NCI-H2107 treated with DMSO at 0.1 percent for 48 hours (cell line): ENCODE measurements at regions not wholly inside any gene's neighbourhood (a gene's known extent, or its start where the extent isn't known, plus 50 kb on each side); places are given as distances from the start of the nearest gene placed in this dataset.
A peak's percentile ranks its signal among the peaks of the same experiment; 100 is the strongest.
"Not testable (repeated sequence)": the region's sequence is repeated elsewhere in the genome, so short reads cannot be mapped to it uniquely, and the experiment has no call there.

Experiments used
- DNase-seq: peaks from one replicate; lab custom pipeline; 2025; ENCODE audit not compliant: unreplicated experiment; lab: John Stamatoyannopoulos, UW

DNA sequence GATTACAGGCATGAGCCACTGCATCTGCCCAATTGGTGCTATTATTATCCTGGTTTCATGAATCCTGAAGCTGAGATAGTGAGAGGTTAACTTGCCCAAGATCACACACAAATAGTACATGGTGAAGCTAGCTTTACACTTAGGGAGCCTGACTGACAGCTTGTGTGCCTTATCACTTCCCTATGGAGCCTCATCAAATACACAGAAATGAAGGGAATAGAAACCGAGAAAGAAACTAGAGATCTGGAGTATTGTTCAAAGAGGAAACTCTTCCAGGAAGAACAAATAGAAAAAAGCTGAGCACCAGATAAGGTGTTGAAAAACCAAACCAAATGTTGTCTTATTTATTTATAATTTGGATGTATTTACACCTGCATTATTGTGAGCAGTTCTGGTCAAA, 155.0 kb upstream of the CITED2 start:
- no peak for DNase-seq

DNA sequence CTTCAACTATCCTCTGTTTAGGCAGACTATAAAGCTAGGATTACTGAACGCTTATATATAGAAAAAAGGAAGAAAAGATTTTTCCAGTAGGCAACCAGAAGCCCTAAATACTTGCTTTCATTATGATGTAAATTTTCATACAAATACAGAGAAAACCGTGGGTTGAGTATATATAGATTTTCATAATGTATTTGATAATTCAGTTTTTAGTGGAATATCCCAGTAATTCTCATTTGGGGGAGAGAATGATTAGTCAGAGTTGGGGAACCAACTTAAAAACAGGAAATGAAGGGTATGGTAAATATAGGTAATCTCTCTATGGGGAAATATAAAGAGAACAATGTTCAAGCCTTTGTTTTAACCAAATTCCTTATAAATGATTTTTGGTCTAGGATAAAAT, 154.0 kb upstream of the CITED2 start:
- no peak for DNase-seq

DNA sequence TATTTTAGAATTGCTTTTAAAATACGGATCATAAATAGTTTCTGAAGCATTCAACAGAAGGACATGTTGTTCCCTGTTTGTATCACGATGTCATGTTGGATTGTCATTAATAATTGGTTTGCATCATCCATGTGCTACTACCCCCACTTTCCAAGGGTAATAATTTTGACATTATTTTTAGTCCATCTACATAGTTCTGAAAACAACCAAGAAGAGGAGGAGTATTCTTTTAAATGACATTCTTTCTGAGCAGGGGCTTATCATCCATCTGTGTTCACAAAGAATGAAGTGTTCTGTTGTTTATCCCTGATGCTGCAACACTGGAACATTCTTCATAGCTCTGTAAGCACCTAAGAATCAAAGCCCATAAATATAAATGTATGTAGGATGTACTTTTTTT, 151.0 kb upstream of the CITED2 start:
- no peak for DNase-seq

- DNase-seq, result no peak
Observed at GRCh38 chr6:139523986-139524385, 149.5 kb upstream of the CITED2 start.

DNA sequence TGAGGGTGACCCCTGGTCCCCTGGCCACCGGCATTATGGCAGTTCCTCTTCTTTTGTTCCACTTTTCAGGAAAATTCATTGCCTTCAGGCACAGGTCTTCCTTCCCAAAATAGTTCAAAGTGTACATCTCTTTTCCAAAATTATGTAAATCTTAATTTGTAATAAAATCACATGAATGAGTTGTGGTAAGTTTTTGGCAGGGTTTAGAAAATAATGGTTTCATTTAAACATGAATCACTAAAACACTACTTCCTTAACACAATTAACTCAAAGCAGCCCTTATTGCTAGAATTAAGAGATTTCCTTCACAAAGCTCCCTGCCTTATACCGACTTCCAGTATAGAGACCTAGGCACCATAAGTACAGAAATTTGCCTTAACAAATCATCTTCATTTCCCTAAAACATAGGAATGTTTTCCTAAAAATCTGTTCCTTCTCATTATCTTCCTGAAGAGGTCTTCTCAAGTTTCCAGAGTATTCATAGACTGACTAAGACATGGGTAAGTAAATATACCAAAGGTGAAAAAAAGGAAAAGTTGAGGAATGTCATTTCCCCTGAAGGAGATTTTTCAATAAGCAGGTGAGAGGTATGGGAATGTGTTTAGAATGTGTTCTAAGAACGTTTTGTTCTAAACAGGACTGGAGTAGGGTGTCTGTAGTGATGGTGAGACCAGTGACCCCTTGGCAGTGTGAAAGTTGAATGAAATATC, 148.2 kb upstream of the CITED2 start:
- DNase-seq, result no peak

GRCh38 chr6:139521338-139521737, 146.9 kb upstream of the CITED2 start:
- DNase-seq, result no peak

GRCh38 chr6:139520321-139520768, 145.9 kb upstream of the CITED2 start:
- no peak for DNase-seq

- no peak for DNase-seq
Observed at GRCh38 chr6:139519571-139520031, 145.2 kb upstream of the CITED2 start.

DNA sequence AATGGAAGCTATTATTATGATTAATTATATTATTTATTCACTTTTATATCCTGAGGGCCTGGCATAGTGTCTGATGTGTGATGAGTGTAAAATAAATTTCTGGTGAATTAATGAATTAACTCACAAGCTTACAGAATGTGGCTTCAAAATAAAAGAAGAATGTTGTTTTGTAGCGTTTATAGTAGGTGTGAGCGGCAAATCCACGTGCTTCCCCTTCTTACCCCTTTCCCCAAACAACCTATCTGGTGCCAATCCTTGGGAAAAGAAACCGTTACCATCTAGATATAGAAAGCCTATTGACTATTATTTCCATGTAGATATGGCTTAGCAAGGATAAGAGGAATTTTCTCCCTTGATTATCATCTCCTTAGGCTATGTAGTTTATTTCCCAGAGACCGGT, 144.6 kb upstream of the CITED2 start:
- no peak for DNase-seq

GRCh38 chr6:139518556-139519091, 144.2 kb upstream of the CITED2 start:
- no peak for DNase-seq

DNA sequence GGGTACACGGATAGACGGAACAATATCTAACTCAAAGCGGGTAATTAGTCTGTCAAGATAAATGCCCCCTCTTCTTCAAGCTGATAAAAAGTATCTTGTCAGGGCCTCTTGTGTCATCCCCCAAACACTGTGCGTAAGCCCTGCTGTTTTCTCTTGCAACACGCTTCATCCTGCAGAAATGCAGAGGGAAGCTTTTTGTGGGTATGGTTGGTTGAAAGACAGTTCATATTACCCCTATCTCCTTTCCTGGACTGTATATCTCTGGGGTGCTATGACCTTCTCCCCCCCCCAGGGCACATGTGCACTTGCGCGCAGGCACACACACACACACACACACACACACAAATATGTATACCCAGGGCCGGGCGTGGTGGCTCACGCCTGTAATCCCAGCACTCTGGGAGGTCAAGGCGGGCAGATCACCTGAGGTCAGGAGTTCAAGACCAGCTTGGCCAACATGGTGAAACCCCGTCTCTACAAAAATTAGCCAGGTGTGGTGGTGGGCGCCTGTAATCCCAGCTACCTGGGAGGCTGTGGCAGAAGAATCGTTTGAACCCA, 143.6 kb upstream of the CITED2 start:
- DNase-seq, result not testable (repeated sequence)

GRCh38 chr6:139515511-139515910, 141.1 kb upstream of the CITED2 start:
- peak; percentile 41 for DNase-seq

- DNase-seq, result no peak
Observed at GRCh38 chr6:139514819-139515218, 140.4 kb upstream of the CITED2 start.

DNA sequence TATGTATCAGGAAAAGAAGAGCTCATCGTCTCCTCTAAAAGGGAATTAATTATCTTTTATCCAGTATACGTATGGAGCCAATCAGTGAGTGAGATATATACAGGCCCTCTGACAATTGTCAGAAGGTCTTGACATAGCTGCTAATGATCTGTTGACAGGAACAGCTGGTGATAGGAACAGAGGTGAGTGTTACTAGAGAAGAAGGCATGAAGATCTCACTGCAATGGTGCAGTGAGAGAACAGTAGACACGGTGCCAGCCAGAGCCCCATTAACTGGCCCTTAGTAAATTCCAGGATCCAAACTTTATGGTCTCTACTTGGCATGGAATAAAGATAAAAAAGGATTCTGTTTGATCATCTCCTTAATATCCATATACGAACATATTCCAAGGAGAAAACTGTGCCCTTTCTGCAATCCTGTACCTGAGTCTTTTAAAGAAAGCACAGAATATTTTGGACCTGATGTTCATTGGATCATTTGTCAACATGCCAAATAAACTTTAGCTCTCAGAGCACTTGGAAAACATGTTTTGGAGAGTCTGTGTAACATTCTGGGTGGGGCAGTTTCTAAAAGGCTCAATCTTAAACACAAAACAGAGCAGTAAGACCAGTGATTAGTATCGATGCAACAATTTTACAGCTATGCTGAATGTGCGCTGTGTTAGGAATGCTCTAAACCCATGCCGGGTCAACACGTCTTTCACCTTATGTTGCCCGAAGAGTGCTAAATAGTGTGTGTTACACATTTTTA, 135.8 kb upstream of the CITED2 start:
- no peak for DNase-seq

DNA sequence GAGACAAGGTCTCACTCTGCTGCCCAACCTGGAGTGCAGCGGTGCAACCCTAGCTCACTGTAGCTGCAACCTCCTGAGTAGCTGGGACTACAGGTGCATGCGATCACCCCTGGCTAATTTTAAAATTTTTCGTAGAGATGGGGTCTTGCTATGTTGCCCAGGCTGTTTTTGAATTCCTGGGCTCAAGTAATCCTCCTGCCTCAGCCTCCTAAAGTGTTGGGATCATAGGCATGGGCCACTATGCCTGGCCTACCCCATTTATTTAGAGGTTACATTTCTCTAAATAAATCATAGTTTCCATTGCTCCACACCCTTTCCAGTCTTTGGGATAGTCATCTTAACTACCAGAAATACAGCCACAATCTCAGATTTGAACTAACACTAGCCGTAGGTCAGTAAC, 134.7 kb upstream of the CITED2 start:
- no peak for DNase-seq

- no peak for DNase-seq
Observed at GRCh38 chr6:139508576-139508975, 134.1 kb upstream of the CITED2 start.

DNA sequence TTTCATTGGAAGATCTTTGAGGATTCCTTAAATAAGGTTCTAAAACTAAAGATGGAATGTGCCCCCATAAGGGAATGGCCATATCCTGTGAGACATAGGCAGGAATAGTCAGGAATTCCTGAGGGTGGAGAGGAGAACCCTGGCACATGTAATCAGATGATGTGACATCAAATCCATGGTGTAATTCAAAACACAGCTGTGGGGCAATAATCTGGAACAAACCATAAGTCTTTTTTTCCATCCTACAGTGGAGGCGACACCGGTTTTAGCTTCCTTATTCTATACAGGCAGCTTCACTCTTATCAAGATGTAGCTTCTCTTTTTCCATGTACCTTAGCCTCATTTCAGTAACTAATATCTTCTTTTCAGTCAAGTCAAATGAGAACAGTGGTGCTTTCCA, 133.6 kb upstream of the CITED2 start:
- no peak for DNase-seq

GRCh38 chr6:139500977-139501376, 126.5 kb upstream of the CITED2 start:
- no peak for DNase-seq

DNA sequence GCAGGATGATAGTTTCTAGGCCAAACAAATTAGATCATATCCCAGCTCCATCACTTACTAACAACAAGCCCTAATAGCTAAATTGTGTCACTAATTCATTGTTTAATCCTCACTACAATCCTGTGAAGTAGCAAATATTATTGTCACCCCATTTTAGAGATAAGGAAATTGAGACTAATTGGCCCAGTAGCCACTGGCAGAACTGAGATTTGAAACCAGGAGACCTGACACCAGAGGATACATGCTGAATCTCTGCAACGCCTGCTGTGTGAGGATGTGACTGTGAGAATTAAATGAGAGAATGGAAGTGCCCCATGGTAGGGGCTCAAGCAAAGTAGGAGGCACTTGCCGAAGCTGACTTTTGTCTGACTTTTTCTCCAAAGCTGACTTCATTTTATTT, 124.3 kb upstream of the CITED2 start:
- DNase-seq, result no peak

DNA sequence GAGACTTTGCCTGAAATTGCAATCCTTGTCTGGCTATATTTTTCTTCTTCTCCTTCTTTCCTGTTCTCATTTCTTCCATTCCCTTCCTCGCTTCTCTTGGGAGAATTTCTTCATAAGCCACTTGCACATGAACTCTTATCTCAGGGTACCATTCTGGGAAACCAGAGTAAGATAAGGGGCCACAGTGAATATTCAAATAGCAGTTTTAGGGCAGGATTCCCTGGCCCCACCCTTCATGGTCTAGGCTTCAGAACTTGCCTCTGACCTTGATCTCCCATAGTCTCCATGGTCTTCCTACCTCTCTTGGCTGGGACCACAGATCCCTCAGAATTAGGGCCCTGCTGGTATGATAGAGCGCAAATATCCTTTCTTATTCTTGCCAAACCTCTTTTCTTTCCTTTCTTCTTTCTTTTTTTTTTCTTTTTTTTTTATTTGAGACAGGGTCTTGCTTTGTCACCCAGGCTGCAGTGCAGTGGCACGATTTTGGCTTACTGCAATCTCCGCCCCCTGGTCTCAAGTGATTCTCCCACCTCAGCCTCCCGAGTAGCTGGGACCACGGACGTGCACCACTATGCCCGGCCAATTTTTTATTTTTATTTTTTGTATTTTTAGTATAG, 123.0 kb upstream of the CITED2 start:
- DNase-seq, result no peak

GRCh38 chr6:139496654-139497344, 122.4 kb upstream of the CITED2 start:
- no peak for DNase-seq
